CD14-positive monocyte (primary cell): ENCODE measurements at regions not wholly inside any gene's neighbourhood (a gene's known extent, or its start where the extent isn't known, plus 50 kb on each side); places are given as distances from the start of the nearest gene placed in this dataset.
"Not testable (repeated sequence)": the region's sequence is repeated elsewhere in the genome, so short reads cannot be mapped to it uniquely, and the experiment has no call there.

Experiments
- DNase-seq, 3 donors: peaks; one replicate each; pipeline ENCODE4 v3.0.0-alpha.2; 2011 to 2022
- H2AFZ ChIP-seq: 2 replicates; pipeline ENCODE4 v1.6.0; 2012; ENCODE audit warnings: mild to moderate bottlenecking, low read depth, low read length, inconsistent platforms; ENCODE audit not compliant: insufficient read depth, poor library complexity, severe bottlenecking
- H3K27ac ChIP-seq, 2 donors: 1 replicate in 1 of 2; 2 replicates in 1 of 2; pipeline ENCODE4 v1.5.1; 2012 to 2013; ENCODE audit warnings: low read length in 2 of 2, control low read depth in 1 of 2, inconsistent platforms in 1 of 2, low read depth in 1 of 2, mild to moderate bottlenecking in 1 of 2
- H3K27me3 ChIP-seq, 2 donors: one replicate each; pipeline versions ENCODE4 v1.6.0 to v1.6.1; 2011 to 2013; ENCODE audit warnings: low read length in 2 of 2; ENCODE audit not compliant: control insufficient read depth in 2 of 2, insufficient read depth in 2 of 2
- H3K36me3 ChIP-seq, 2 donors: replicated peaks in 1 of 2; 1 replicate in 1 of 2; 2 replicates in 1 of 2; pipeline versions ENCODE4 v1.5.1 to v1.6.1; 2012 to 2013; ENCODE audit warnings: low read length in 2 of 2, control low read depth in 1 of 2, inconsistent platforms in 1 of 2, mild to moderate bottlenecking in 1 of 2; ENCODE audit not compliant: insufficient read depth in 2 of 2, control insufficient read depth in 1 of 2
- H3K4me1 ChIP-seq, 2 donors: 1 replicate in 1 of 2; 2 replicates in 1 of 2; pipeline versions ENCODE4 v1.5.1 to v1.6.1; 2012 to 2013; ENCODE audit warnings: low read length in 2 of 2, control low read depth in 1 of 2, inconsistent platforms in 1 of 2, mild to moderate bottlenecking in 1 of 2, moderate library complexity in 1 of 2; ENCODE audit not compliant: insufficient read depth in 2 of 2, control insufficient read depth in 1 of 2
- H3K4me2 ChIP-seq: replicated peaks from 2 replicates; pipeline ENCODE3; 2012; ENCODE audit warnings: low read length, moderate library complexity, mild to moderate bottlenecking; ENCODE audit not compliant: poor library complexity, severe bottlenecking; ENCODE audit errors: extremely low read depth
- H3K4me3 ChIP-seq, 3 experiments: fragments of 200-600 bp in 1 of 3; sonication (generic) in 1 of 3; replicated peaks in 1 of 3; 1 replicate in 2 of 3; 2 replicates in 1 of 3; pipeline ENCODE4 v1.5.1; 2011 to 2013; ENCODE audit warnings: low read length in 3 of 3, mild to moderate bottlenecking in 3 of 3, control low read depth in 2 of 3, low read depth in 2 of 3, inconsistent platforms in 1 of 3, moderate library complexity in 1 of 3
- H3K79me2 ChIP-seq: 2 replicates; pipeline ENCODE4 v1.6.0; 2012; ENCODE audit warnings: mild to moderate bottlenecking, control low read depth, inconsistent platforms, low read length, moderate library complexity; ENCODE audit not compliant: insufficient read depth
- H3K9ac ChIP-seq: 2 replicates; pipeline ENCODE4 v1.6.0; 2017; ENCODE audit warnings: low read length, mild to moderate bottlenecking; ENCODE audit not compliant: insufficient read depth, poor library complexity, severe bottlenecking
- H3K9me3 ChIP-seq, 2 donors: replicated peaks in 1 of 2; 1 replicate in 1 of 2; 2 replicates in 1 of 2; pipeline versions ENCODE4 v1.5.1 to v1.6.1; 2012 to 2013; ENCODE audit warnings: low read length in 2 of 2, control low read depth in 1 of 2; ENCODE audit not compliant: control insufficient read depth in 1 of 2, insufficient read depth in 1 of 2
- H4K20me1 ChIP-seq: 2 replicates; pipeline ENCODE4 v1.6.0; 2012; ENCODE audit warnings: mild to moderate bottlenecking, low read length, control low read depth, moderate library complexity; ENCODE audit not compliant: insufficient read depth
- H3K27ac Mint-ChIP-seq, 7 donors: one replicate each; pipeline ENCODE4 v1.8.0; 2020; ENCODE audit warnings: mild to moderate bottlenecking in 7 of 7, mixed read lengths in 7 of 7, moderate library complexity in 6 of 7, inconsistent platforms in 2 of 7
- H3K27me3 Mint-ChIP-seq, 3 donors: one replicate each; pipeline ENCODE4 v1.8.0; 2021 to 2022; ENCODE audit warnings: low read depth in 3 of 3, mild to moderate bottlenecking in 3 of 3, mixed read lengths in 3 of 3, moderate library complexity in 3 of 3, inconsistent platforms in 1 of 3
- H3K36me3 Mint-ChIP-seq, 2 donors: one replicate each; pipeline ENCODE4 v1.8.0; 2020; ENCODE audit warnings: mixed read lengths in 2 of 2, inconsistent platforms in 1 of 2, mild to moderate bottlenecking in 1 of 2
- H3K4me1 Mint-ChIP-seq: one replicate; pipeline ENCODE4 v1.8.0; 2020; ENCODE audit warnings: mild to moderate bottlenecking, mixed read lengths
- H3K4me3 Mint-ChIP-seq, 2 donors: one replicate each; pipeline ENCODE4 v1.8.0; 2020; ENCODE audit warnings: mild to moderate bottlenecking in 2 of 2, mixed read lengths in 2 of 2, moderate library complexity in 1 of 2
- H3K9me3 Mint-ChIP-seq, 7 donors: one replicate each; pipeline ENCODE4 v1.8.0; 2020 to 2022; ENCODE audit warnings: mixed read lengths in 7 of 7, mild to moderate bottlenecking in 6 of 7, moderate library complexity in 6 of 7, inconsistent platforms in 2 of 7
- WGBS: methylation state at CpG from one replicate; pipeline ENCODE4 v1.1.5; 2013; ENCODE audit warnings: missing lambda C conversion rate; ENCODE audit not compliant: insufficient coverage; 5-methylcytosine and 5-hydroxymethylcytosine counted together
- intact Hi-C, 2 donors: fragments of 100-400 bp; cut with micrococcal nuclease; formaldehyde crosslinking; loops; one replicate each; pipeline versions ENCODE4 v1.15.0 to v1.15.1; 2023
- TF ChIP-seq, protein P1 (sequence below): fragments of 200-600 bp; IDR thresholded peaks from one replicate; pipeline ENCODE4 v1.8.0; 2022; ENCODE audit warnings: antibody characterized with exemption, mild to moderate bottlenecking

DNA sequence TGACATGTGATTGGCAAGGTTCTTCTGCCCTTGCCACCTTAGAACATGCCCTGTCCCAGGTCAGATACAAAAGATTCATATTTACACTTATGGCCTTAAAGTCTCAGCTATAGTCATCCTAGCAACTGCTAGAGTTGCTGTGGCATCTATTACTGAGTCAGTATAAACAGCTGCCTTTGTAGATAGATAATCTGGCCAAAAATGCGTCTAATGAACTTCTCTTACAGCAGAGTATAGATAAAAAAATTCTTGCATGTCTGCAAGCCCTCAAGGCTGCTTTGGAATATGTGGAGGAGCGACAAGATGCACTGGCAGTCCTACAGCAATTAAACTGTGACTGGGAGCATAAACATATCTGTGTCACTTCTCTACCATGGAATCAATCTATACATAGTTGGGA is 1209.7 kb upstream of the PABPC4L start:
- peaks cover 2 to 14% of the 10 kb centered on the region in 2 donors for H3K9me3 ChIP-seq
- intact Hi-C loops = no loop called here

DNA sequence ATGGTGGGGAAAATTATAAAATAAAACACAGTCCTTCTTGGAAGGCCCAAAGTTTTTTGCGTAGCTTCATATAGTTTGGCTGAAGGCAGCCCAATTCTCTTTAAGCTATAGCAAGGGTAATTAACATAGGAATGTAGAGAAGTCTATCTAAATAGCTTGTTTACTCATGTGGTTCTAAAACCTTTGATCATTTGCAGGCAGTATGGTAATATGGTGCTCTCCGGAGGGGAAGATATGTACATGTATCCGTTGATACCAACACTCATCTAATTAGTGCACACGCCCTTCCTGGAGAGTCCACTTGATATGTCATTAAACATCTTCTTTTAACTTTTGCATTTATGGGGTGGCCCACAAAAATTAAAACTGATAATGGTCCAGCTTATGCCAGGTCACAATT is 1207.7 kb upstream of the PABPC4L start:
- H3K27ac ChIP-seq, H3K4me3 ChIP-seq, H3K4me2 ChIP-seq, H3K27ac Mint-ChIP-seq, H3K4me1 Mint-ChIP-seq, H3K27me3 Mint-ChIP-seq, H4K20me1 ChIP-seq, intact Hi-C loops, H3K36me3 ChIP-seq, H3K9ac ChIP-seq, H3K79me2 ChIP-seq, H3K36me3 Mint-ChIP-seq, H3K4me1 ChIP-seq, H2AFZ ChIP-seq, H3K4me3 Mint-ChIP-seq, H3K27me3 ChIP-seq, DNase-seq: not testable (repeated sequence)
- WGBS = 75% methylated on average over 1 of the region's 4 CpGs
- H3K9me3 Mint-ChIP-seq = peaks cover 4 to 19% (median 5%) of the 10 kb centered on the region in 7 donors
- peaks cover 7 to 22% of the 10 kb centered on the region in 2 donors for H3K9me3 ChIP-seq

More for the DNA sequence above, 1209.7 kb upstream of the PABPC4L start:
- Mint-ChIP-seq H3K36me3 (no peaks in the 10 kb centered on the region), H3K9me3 (peaks cover 0 to 12% (median 5%) of the 10 kb centered on the region in 7 donors), H3K4me1 (no peaks in the 10 kb centered on the region), H3K27ac (no peak overlapping the region), H3K27me3 (no peaks in the 10 kb centered on the region), H3K4me3 (no peak overlapping the region)
- H3K79me2 ChIP-seq = no peaks in the 10 kb centered on the region
- no peaks in the 10 kb centered on the region for H3K36me3 ChIP-seq
- 100% methylated on average over 1 of the region's 2 CpGs for WGBS
- no peak overlapping the region for H3K4me3 ChIP-seq
- H3K27me3 ChIP-seq = no peaks in the 10 kb centered on the region
- TF ChIP-seq, protein P1, sequence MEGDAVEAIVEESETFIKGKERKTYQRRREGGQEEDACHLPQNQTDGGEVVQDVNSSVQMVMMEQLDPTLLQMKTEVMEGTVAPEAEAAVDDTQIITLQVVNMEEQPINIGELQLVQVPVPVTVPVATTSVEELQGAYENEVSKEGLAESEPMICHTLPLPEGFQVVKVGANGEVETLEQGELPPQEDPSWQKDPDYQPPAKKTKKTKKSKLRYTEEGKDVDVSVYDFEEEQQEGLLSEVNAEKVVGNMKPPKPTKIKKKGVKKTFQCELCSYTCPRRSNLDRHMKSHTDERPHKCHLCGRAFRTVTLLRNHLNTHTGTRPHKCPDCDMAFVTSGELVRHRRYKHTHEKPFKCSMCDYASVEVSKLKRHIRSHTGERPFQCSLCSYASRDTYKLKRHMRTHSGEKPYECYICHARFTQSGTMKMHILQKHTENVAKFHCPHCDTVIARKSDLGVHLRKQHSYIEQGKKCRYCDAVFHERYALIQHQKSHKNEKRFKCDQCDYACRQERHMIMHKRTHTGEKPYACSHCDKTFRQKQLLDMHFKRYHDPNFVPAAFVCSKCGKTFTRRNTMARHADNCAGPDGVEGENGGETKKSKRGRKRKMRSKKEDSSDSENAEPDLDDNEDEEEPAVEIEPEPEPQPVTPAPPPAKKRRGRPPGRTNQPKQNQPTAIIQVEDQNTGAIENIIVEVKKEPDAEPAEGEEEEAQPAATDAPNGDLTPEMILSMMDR = no peak
- no peak overlapping the region for H3K9ac ChIP-seq
- no peak overlapping the region for H3K27ac ChIP-seq
- H2AFZ ChIP-seq = no peak overlapping the region
- no peak for DNase-seq
- no peak overlapping the region for H3K4me2 ChIP-seq
- no peaks in the 10 kb centered on the region for H3K4me1 ChIP-seq
- no peaks in the 10 kb centered on the region for H4K20me1 ChIP-seq
